SKM-1 treated with dmso at 0.1 percent for 144 hours (cell line): ENCODE measurements at regions not wholly inside any gene's neighbourhood (a gene's known extent, or its start where the extent isn't known, plus 50 kb on each side); places are given as distances from the start of the nearest gene placed in this dataset.
"Not testable (repeated sequence)": the region's sequence is repeated elsewhere in the genome, so short reads cannot be mapped to it uniquely, and the experiment has no call there.

Experiments
- DNase-seq: peaks from one replicate; lab custom pipeline; 2025; ENCODE audit not compliant: unreplicated experiment; lab: John Stamatoyannopoulos, UW

DNA sequence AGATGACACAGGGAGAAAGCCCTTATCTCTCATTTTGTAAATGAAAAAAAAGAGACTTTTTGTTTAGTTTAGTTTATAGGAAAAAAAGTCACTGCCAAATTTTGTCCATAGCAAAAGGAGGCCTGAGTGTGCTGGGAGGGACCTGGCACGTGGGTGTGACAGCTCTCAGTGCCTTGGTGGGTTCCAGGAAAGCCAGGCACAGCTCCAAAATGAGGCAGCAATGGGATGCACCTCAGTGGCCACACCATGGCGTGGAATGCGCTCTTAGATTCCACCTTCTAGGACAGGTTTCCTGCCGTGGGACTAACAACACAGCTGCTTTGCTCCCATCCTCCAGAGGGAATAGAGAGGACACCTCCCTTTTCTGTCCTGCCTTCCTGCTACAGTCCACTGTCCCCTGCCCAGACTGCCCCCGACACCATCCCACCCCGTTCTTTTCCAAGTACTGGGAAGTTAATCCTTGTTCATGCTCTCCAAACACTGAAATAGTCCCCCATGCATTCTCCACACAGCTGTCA lies 207.6 kb downstream of the EMP1 start:
- DNase-seq, result no peak

DNA sequence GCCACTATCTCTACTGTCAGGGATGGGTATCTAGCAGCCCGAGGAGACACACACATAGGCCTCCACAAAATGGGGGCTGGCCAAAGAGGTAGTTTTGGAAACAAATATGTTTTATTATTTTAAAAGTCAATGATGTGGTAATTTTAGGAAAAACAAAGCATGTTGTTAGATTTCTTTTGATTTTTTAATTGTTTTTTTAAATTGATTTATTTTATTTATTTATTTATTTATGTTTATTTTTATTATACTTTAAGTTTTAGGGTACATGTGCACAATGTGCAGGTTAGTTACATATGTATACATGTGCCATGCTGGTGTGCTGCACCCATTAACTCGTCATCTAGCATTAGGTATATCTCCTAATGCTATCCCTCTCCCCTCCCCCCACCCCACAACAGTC lies 194.8 kb downstream of the EMP1 start:
- DNase-seq, result not testable (repeated sequence)

DNA sequence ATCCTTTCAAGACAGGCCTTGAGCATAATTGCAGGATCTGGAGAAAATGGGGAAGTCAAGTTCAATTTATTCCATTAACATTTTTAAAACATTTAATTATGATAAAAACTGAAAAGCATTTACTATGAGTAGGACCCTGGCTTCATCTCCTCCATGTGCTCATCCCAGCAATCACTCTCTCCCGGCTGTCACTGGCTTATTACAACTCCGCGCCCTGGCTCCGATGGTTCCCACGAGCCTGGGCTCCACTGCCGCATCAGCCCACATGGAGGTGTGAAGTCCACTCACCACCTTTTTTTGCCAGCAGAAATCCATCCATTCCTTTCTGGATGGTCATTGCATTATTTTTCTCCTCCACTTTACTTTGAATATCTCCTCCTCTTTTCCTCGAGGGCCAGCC lies 194.4 kb downstream of the EMP1 start:
- DNase-seq, result no peak

DNA sequence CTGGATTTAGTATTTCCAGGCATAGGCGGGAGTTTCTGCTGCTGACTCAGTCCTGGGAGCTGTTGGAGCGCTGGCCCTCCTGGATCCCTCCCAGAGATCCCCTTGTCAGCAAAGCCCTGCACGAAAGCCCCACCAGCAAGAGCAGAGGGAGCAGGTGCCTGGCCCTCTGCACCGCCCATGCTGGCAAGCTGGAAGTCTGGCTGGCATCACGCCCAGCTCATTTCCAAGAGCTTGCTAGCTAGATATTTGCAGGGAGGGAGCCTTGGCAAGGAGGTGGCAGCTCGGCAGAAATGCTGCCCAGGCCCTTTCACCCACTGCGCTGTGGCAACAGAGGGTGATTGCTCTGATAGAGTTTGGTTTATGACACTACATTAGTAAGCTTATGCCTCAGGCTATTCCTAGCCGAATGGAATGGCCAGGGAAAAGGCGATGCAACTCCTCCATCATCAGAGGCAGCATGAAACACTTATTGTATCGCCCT lies 193.9 kb downstream of the EMP1 start:
- no peak for DNase-seq

DNA sequence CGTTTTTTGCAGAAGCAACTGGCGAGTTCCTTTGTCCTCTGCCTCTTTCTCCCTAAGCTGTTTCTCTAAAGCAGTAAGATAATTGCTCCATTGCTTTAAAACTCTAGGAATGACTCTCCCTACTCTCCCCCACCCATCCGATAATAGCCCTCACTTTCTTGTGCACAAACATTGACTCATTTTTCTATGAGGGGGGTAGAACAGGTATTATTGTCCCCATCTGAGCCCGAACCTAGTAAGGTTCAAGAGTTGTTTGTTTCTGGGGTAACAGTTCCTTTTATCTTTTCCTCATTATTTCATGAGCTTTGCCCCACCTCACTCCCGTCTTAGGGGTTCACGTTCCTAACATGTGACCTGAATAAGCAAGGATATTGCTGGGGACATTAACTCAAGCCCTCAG lies 190.6 kb downstream of the EMP1 start:
- no peak for DNase-seq

DNA sequence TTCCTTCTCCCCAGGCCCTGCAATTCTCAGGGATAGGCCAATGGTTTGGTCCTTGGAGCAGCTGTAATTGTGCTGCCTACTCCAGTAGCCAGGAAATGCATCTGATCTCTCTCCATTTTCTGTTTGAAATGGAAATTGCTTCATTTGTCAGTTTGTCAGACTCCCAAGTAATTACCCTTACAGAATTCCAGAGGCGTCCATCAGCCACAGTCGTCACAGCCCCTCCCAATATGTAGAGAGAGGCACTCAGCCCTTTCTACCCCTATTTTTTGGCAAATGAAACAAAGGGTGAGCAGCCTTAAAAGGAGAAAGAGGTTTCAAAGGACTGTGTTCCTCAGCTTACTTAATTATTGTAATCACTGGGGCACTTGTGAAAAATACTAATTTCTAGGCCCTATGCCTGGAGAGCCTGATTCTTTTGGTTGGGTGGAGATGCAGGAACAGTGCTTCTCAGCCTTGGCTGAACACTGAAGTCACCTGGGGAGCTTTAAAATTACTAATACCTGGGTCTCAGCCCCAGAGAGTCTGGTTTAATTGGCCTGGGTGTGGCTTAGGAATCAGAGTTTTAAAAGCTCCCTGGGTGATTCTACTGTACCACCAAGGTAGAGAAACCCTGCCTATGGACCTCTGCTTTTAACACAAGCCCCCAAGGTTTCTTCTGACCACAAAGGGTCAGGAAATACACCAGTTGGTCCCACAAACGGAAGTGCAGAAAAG lies 190.0 kb downstream of the EMP1 start:
- DNase-seq, result no peak

DNA sequence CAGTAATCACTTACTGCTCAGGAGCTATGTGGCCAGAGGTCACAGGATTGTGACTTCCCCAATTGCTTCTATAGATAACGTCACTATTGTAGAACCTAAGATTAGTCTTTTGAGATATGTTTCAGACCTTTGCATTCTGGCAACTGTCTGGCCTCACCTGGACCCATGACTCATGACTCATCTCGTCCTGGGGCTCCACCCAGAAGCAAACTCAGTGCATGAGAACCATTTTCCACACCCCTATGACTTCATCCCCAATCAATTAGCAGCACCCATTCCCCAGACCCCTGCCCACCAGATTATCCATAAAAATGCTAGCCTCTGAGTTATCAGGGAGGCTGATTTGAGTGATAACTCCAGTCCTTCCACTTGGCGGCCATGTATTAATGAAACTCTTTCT lies 186.9 kb downstream of the EMP1 start:
- DNase-seq, result no peak

DNA sequence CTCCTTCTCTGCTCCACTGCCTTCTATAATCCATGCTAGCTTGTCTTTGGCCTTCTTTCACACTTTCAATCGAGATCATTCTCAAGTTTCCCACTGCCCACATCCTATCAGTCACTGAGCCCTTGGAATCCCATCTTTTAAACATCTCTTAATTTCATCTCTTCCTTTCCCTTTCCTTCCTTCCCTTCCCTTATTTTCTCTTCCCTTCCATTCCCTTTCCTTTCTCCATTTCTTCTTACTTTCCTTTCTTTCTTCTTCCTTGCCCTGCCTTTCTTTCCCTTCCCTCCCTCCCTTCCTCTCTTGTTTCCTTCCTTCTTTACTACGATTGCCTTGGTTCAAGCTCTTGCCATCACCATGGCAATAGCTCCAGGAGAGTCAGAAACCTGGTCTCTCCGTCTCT lies 183.8 kb downstream of the EMP1 start:
- DNase-seq, result no peak

DNA sequence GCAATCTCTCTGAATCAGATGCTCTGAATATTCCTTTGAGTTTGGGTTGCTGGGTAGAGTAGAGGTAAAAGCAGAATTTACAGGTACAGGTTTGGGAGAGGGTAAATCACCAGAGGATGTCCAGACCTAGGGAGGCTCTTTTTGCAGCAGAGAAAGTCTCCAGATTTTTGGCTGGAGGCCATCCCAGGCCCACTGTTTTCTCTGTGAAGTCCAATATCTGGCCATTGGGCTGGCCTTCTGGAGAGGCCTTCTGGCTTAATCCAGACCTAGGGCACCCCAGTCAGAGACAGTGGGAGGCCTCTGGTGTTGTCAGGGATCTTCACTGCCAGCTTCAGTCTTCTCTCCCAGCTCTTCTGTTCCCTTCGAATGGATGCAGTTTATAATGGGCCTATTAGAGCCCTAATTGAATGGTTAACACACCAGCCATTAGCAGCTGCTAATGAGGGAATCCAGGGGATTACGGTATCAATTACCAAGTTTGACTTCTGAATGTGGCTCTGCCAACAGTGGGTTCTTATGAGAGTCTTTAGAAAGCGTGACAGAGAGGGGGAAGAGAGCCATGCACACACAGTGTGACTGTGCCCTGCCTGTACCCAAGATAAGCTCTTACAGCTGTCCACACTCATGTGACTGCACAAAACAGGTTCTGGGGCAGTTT lies 183.1 kb downstream of the EMP1 start:
- no peak for DNase-seq

DNA sequence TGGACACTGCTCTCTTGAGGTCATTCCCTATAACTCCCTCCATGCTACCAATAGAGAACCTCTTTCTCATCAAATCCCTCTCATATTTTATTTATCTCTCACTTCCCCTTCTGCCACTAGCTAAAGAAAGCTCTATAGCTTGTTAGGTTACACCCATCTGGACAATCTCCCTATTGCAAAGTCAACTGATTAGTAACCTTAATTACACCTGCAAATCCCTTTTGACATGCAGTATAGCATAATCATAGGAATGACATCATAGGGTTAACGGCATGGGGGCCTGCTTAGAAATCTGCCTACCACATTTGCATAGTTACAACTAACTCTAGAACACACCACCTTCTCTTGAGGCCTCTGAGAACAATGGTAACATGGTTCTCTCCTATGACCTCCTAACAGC lies 181.2 kb downstream of the EMP1 start:
- DNase-seq, result no peak

DNA sequence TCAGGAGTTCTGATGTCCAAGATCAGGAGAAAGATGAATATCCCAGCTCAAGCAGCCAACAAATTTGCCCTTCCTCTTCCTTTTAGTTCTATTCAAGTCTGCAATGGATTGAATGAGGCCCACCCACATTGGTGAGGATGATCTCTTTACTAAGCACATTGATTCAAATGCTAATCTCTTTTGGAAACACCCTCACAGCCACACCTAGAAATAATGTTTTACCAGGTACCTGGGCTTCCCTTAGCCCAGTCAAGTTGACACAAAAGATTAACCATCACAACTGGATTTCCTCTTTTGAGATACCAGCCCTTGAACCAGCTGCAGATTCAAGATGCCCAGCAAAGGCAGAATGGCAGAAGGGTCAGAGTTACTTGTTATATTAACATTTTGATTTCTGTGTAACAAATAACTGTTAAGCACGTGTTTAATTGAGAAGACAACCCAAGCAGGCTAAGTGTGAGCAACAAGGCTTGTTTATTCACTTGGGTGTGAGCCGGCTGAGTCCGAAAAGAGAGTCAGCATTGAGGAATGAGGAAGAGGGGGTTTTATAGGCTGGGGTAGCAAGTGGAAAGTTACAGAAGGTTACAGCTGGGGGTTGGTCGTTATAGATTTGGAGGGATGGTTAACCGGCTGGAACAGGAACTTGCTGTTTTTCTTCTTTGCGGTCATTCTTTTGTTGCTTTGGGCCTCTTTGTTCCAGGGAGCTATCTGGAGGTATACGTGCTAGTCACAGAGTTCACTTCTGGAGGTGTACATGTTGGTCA lies 180.3 kb downstream of the EMP1 start:
- DNase-seq, result no peak

DNA sequence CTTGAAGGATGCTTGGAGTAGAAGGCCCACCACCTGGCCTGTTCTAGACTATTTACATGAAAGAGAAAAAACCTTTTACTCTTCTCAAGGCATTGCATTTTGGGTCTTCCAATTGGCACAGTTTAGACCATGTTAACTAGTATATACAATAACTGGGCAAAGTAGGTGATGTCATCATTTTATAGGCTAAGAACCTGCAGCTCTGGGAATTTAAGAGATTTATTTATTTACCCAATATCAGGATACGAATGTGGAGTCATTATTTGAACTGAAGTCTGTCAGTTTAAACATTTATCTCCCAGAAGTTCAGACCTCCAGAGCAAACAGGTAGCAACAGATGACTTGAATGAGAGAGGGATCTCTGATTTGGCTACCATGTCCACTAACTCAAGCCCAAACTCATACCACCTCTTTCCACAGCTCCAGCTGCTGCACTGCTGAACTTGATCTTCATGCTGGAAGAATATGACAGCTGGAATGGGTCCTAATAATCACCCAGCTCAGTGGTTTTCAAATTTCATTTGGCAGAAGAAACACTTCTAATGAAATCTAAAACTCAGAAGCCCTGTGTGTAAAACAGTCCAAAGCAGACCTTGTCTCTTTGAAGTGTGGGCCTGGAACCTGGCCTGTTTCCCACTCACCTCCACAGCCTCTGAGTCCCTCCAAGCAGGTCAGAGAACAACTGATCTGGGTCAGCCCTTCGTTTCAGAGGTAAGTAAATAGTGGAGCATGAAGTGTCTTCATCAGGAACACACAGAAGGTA lies 179.2 kb downstream of the EMP1 start:
- DNase-seq, result no peak

DNA sequence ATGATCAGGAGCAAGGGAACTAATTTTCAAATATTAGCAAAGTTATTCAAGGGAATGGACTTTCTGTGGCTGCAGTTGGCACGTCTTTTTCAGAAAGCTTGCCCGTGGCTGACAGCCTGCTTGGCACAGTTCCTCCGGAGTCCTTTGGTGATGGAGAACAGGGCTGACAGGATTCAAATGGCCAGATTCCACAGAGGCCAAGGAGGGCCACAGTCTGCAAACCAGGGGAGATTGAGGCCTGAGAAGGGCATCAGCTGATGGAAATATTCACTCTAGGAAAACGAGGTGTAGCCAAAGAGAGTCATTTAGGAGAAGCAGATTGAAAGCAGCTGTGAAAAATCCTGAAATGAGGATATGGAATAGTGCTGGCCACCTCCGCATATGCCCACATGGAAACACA lies 178.3 kb downstream of the EMP1 start:
- DNase-seq, result no peak

DNA sequence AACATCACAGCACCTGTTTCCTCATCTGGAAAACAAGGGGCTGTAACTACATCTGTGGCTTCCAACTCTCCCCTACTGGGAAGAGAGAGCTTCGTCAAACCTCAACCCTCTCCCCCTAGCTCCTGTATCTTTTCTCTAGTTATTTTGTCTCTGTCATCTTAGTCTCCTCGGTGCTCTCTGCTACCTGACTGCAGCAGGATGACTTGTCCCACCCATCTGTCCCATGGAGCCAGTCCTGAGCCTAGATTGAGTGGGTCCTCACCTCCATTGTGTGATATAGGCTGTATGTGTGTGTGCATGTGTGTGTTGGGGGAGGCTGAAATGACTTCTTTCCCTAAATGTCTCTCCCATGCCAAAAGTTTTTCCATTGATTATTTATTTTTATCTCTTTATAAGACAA lies 177.3 kb downstream of the EMP1 start:
- DNase-seq, result no peak

DNA sequence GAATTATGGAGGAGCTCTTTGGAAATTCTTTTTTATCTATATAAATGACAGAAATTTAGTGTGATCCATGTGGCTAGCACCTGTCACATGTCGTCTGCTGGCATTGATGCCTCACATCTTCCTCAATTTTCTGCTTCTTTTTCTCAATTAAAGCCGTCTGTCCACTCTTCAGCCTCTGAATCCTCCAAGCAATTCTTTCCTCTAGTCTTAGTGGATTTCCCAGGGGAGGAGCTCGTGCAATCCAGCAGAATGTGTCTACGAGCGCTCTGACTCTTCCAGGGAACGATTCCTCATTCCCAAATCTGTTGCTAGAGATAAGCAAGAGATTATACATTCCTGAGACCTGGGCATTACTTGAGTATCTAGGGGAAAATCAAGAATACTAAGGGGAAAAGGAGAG lies 176.6 kb downstream of the EMP1 start:
- DNase-seq, result no peak

DNA sequence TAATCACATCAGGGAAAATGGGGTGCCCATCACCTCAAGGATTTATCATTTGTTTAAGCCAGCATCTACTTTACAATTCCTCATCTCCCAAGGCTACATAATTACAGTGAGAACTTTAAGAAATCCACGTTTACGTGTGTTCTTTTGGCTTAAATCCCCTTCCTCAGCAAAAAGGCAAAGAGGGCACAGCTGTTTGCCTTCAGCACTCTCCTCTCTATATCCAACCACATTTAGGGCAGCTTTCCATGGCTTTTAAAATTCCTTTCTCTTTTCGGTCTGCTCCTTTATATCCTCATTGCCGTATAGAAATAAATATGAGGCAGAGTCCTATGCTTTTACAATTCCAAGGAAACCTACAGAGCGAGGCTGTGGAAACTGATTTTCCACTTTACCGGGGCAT lies 175.9 kb downstream of the EMP1 start:
- no peak for DNase-seq

DNA sequence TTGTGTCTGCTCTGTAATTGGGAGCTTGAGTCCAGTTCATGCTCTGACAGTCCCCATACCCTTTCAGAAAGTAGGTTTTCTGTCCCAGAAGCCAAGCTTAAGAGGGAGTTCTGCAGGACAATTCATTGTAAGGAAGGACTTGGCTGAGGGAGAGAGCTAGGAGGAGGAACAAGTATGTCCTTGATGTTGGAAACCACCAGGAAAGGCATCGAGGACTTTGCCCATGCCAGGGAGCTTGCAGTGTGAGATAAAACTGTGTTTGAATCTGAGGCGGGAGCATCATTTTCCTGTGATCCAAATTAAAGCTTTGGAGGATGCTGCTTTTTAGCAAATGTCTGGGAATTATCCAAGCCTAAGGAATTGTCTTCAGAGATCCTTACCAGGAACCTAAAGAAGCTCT lies 175.3 kb downstream of the EMP1 start:
- DNase-seq, result no peak

DNA sequence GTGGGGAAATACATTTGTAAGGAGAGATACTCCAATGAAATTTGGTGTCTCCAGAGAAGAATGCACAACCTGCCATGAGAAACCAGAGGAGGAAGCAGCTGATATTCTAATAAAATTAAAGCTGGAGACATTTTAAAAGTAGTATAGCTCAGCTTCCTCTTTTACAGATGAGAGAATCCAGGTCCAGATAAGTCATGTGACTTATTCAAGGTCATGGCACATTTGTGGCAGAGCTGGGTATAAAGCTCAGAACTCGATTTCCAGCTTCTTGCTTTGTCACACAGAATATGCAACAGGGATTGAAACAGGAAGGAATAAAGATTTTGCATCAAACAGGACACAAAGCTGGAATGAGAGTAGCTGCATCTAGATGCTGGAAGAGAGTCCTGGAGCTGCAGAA lies 174.8 kb downstream of the EMP1 start:
- no peak for DNase-seq

DNA sequence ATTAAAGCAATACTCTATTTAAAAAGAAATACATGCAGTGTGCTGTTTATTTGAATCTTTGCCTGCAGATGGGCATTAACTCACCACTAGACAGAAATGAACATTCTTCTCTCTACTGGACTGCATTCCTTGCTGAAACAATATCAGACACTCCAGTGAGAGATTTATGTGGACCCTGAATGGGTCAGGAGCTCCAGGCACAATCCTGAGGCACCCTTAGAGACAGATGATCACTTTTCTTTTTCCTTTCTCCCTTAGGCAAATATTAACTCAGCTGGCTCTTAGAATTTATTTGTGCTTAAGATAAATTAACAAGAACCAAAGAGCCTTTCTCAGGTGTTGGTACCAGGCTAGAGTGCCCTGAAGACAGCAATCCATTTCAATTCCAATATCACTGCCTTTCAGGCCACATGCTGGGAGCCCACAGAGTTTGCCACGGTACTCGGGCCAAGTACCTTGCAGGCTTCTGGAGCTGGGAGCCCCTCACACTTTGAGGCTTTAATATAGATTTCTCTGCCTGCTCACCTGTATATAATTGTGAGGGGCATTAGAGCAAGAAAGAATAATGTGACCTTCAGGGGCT lies 173.0 kb downstream of the EMP1 start:
- no peak for DNase-seq

DNA sequence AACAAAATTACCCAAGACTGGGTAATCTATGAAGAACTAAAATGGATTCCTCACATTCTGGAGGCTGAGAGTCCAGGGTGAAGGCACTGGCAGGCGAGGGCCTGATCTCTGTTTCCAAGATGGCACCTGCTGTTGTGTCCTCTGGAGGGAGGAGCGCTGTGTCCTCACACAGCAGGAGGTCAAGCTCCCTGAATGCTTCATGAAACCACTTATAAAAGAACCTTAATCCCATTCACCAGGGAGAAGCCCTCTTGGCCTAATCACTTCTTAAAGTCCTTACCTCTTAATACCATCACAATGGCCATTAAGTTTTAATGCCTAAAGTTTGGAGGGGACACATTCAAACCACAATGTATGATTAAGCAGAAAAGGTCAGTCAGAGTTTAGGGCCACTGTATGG lies 172.4 kb downstream of the EMP1 start:
- DNase-seq, result no peak

DNA sequence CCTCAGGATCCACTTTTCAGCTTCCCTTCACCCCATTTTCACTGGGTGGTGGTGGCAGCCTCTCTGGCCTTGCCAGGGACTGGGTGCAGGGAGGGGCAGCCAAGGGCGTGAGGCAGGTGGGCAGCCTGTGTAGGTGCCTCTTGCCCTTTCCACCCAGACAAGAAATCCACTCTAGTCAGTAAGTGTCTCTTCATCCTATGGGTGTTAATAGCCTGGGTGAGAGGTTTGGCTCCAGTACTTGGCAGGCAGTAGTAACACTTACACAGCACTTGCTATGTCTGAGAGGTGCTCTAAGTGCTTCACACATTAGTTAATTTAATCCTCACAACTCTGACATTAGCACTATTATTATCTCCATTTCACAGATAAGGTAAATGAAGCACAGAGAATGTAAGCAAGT lies 171.9 kb downstream of the EMP1 start:
- no peak for DNase-seq
